IPS-15b (cell line): ENCODE measurements at regions not wholly inside any gene's neighbourhood (a gene's known extent, or its start where the extent isn't known, plus 50 kb on each side); places are given as distances from the start of the nearest gene placed in this dataset.
"Not testable (repeated sequence)": the region's sequence is repeated elsewhere in the genome, so short reads cannot be mapped to it uniquely, and the experiment has no call there.

Source experiments
- H3K27me3 ChIP-seq: one replicate; pipeline ENCODE4 v1.6.1; 2013; ENCODE audit warnings: low read length; ENCODE audit not compliant: control insufficient read depth, insufficient read depth
- H3K36me3 ChIP-seq: one replicate; pipeline ENCODE4 v1.6.1; 2013; ENCODE audit warnings: low read length; ENCODE audit not compliant: control insufficient read depth, insufficient read depth
- H3K4me1 ChIP-seq: one replicate; pipeline ENCODE4 v1.6.1; 2013; ENCODE audit warnings: mild to moderate bottlenecking, low read length; ENCODE audit not compliant: control insufficient read depth, insufficient read depth
- H3K4me3 ChIP-seq: one replicate; pipeline ENCODE4 v1.5.1; 2013; ENCODE audit warnings: low read depth, low read length
- H3K9ac ChIP-seq: one replicate; pipeline ENCODE4 v1.6.1; 2013; ENCODE audit warnings: low read depth, mild to moderate bottlenecking, low read length
- H3K9me3 ChIP-seq: one replicate; pipeline ENCODE4 v1.6.1; 2013; ENCODE audit warnings: mild to moderate bottlenecking, low read length; ENCODE audit not compliant: control insufficient read depth, insufficient read depth

- H3K4me1 ChIP-seq = no peaks in the 10 kb centered on the region
- no peaks in the 10 kb centered on the region for H3K9me3 ChIP-seq
- no peaks in the 10 kb centered on the region for H3K36me3 ChIP-seq
- no peak overlapping the region for H3K4me3 ChIP-seq
- no peaks in the 10 kb centered on the region for H3K27me3 ChIP-seq
- no peak overlapping the region for H3K9ac ChIP-seq
These were observed 1254.9 kb upstream of the LRRN3 start for GRCh38 chr7:109836016-109836415.

GRCh38 chr7:109842386-109842785, 1248.5 kb upstream of the LRRN3 start:
- H3K4me1 ChIP-seq = no peaks in the 10 kb centered on the region
- no peaks in the 10 kb centered on the region for H3K36me3 ChIP-seq
- H3K9me3 ChIP-seq = no peaks in the 10 kb centered on the region
- H3K9ac ChIP-seq = no peak overlapping the region
- H3K27me3 ChIP-seq = no peaks in the 10 kb centered on the region
- no peak overlapping the region for H3K4me3 ChIP-seq

GRCh38 chr7:109844362-109844761, 1246.6 kb upstream of the LRRN3 start:
- H3K9me3 ChIP-seq = no peaks in the 10 kb centered on the region
- H3K9ac ChIP-seq = no peak overlapping the region
- H3K36me3 ChIP-seq = no peaks in the 10 kb centered on the region
- no peak overlapping the region for H3K4me3 ChIP-seq
- no peaks in the 10 kb centered on the region for H3K4me1 ChIP-seq
- H3K27me3 ChIP-seq = no peaks in the 10 kb centered on the region

GRCh38 chr7:109864230-109864629, 1226.7 kb upstream of the LRRN3 start:
- no peaks in the 10 kb centered on the region for H3K4me1 ChIP-seq
- no peaks in the 10 kb centered on the region for H3K36me3 ChIP-seq
- H3K9me3 ChIP-seq = no peaks in the 10 kb centered on the region
- H3K4me3 ChIP-seq = no peak overlapping the region
- H3K9ac ChIP-seq = no peak overlapping the region
- no peaks in the 10 kb centered on the region for H3K27me3 ChIP-seq

GRCh38 chr7:109868215-109868860, 1222.6 kb upstream of the LRRN3 start:
- H3K27me3 ChIP-seq = no peaks in the 10 kb centered on the region
- H3K4me3 ChIP-seq = no peak overlapping the region
- H3K9ac ChIP-seq = no peak overlapping the region
- no peaks in the 10 kb centered on the region for H3K36me3 ChIP-seq
- no peaks in the 10 kb centered on the region for H3K9me3 ChIP-seq
- H3K4me1 ChIP-seq = no peaks in the 10 kb centered on the region

- no peaks in the 10 kb centered on the region for H3K27me3 ChIP-seq
- H3K9ac ChIP-seq = no peak overlapping the region
- no peaks in the 10 kb centered on the region for H3K36me3 ChIP-seq
- no peak overlapping the region for H3K4me3 ChIP-seq
- H3K9me3 ChIP-seq = no peaks in the 10 kb centered on the region
- no peaks in the 10 kb centered on the region for H3K4me1 ChIP-seq
These were observed 1217.6 kb upstream of the LRRN3 start for GRCh38 chr7:109873296-109873695.

GRCh38 chr7:109879287-109879828, 1211.6 kb upstream of the LRRN3 start:
- Histone ChIP-seq H3K27me3 (no peaks in the 10 kb centered on the region), H3K9me3 (no peaks in the 10 kb centered on the region), H3K36me3 (no peaks in the 10 kb centered on the region)

GRCh38 chr7:109890622-109891021, 1200.3 kb upstream of the LRRN3 start:
- no peaks in the 10 kb centered on the region for H3K9me3 ChIP-seq

More at GRCh38 chr7:109879287-109879828, 1211.6 kb upstream of the LRRN3 start:
- Histone ChIP-seq H3K9ac (no peak overlapping the region), H3K4me3 (no peak overlapping the region), H3K4me1 (no peaks in the 10 kb centered on the region)

GRCh38 chr7:109893231-109893630, 1197.7 kb upstream of the LRRN3 start:
- H3K4me1 ChIP-seq = no peaks in the 10 kb centered on the region
- no peak overlapping the region for H3K4me3 ChIP-seq
- H3K9ac ChIP-seq = no peak overlapping the region
- H3K9me3 ChIP-seq = no peaks in the 10 kb centered on the region
- H3K27me3 ChIP-seq = no peaks in the 10 kb centered on the region
- H3K36me3 ChIP-seq = no peaks in the 10 kb centered on the region

More at GRCh38 chr7:109890622-109891021, 1200.3 kb upstream of the LRRN3 start:
- H3K4me1 ChIP-seq = no peaks in the 10 kb centered on the region
- H3K36me3 ChIP-seq = no peaks in the 10 kb centered on the region
- H3K4me3 ChIP-seq = no peak overlapping the region
- H3K9ac ChIP-seq = no peak overlapping the region
- no peaks in the 10 kb centered on the region for H3K27me3 ChIP-seq

- Histone ChIP-seq H3K4me1 (no peaks in the 10 kb centered on the region), H3K9me3 (no peaks in the 10 kb centered on the region), H3K4me3 (no peak overlapping the region), H3K9ac (no peak overlapping the region), H3K27me3 (no peaks in the 10 kb centered on the region), H3K36me3 (no peaks in the 10 kb centered on the region)
These were observed 1195.4 kb upstream of the LRRN3 start for GRCh38 chr7:109895536-109895935.

- Histone ChIP-seq H3K9me3 (no peaks in the 10 kb centered on the region), H3K9ac (no peak overlapping the region), H3K4me1 (no peaks in the 10 kb centered on the region), H3K36me3 (no peaks in the 10 kb centered on the region), H3K4me3 (no peak overlapping the region), H3K27me3 (no peaks in the 10 kb centered on the region)
These were observed 1189.0 kb upstream of the LRRN3 start for GRCh38 chr7:109901926-109902325.

- H3K4me3 ChIP-seq, H3K9ac ChIP-seq, H3K36me3 ChIP-seq, H3K27me3 ChIP-seq, H3K4me1 ChIP-seq, H3K9me3 ChIP-seq: not testable (repeated sequence)
These were observed 1185.4 kb upstream of the LRRN3 start for GRCh38 chr7:109905368-109906065.
